Trophoblast cell (in vitro differentiated cells and primary cell): ENCODE measurements at regions not wholly inside any gene's neighbourhood (a gene's known extent, or its start where the extent isn't known, plus 50 kb on each side); places are given as distances from the start of the nearest gene placed in this dataset.
"Not testable (repeated sequence)": the region's sequence is repeated elsewhere in the genome, so short reads cannot be mapped to it uniquely, and the experiment has no call there.

Source experiments
- DNase-seq, 2 donors: peaks; one replicate each; pipeline ENCODE4 v3.0.0-alpha.2; 2016
- H2AFZ ChIP-seq: 2 replicates; pipeline ENCODE4 v1.6.1; 2013; ENCODE audit warnings: low read length, moderate library complexity, mild to moderate bottlenecking; ENCODE audit not compliant: insufficient read depth, poor library complexity
- H2AK5ac ChIP-seq: 2 replicates; pipeline ENCODE4 v1.6.1; 2013; ENCODE audit warnings: mild to moderate bottlenecking, low read length
- H2BK120ac ChIP-seq: 2 replicates; pipeline ENCODE4 v1.6.1; 2013; ENCODE audit warnings: low read length, mild to moderate bottlenecking, moderate library complexity; ENCODE audit not compliant: insufficient read depth, poor library complexity
- H2BK12ac ChIP-seq: 2 replicates; pipeline ENCODE4 v1.6.1; 2013; ENCODE audit warnings: mild to moderate bottlenecking, low read length, moderate library complexity
- H2BK5ac ChIP-seq: 2 replicates; pipeline ENCODE4 v1.6.1; 2013; ENCODE audit warnings: low read length, low read depth, moderate library complexity, mild to moderate bottlenecking; ENCODE audit not compliant: poor library complexity
- H3K14ac ChIP-seq: 2 replicates; pipeline ENCODE4 v1.6.1; 2013; ENCODE audit warnings: mild to moderate bottlenecking, low read length
- H3K18ac ChIP-seq: 2 replicates; pipeline ENCODE4 v1.6.1; 2013; ENCODE audit warnings: mild to moderate bottlenecking, low read length
- H3K23ac ChIP-seq: 2 replicates; pipeline ENCODE4 v1.6.1; 2013; ENCODE audit warnings: low read length
- H3K27ac ChIP-seq: 2 replicates; pipeline ENCODE4 v1.5.1; 2013; ENCODE audit warnings: low read depth, mild to moderate bottlenecking, inconsistent platforms, low read length, moderate library complexity
- H3K27me3 ChIP-seq: 2 replicates; pipeline ENCODE4 v1.6.1; 2013; ENCODE audit warnings: inconsistent platforms, mild to moderate bottlenecking, low read length, moderate library complexity; ENCODE audit not compliant: insufficient read depth
- H3K36me3 ChIP-seq, 2 experiments: 1 replicate in 1 of 2; 2 replicates in 1 of 2; pipeline ENCODE4 v1.6.1; 2013; ENCODE audit warnings: low read length in 2 of 2, mild to moderate bottlenecking in 2 of 2, moderate library complexity in 1 of 2; ENCODE audit not compliant: insufficient read depth in 2 of 2, control insufficient read depth in 1 of 2
- H3K4ac ChIP-seq: 2 replicates; pipeline ENCODE4 v1.6.1; 2013; ENCODE audit warnings: low read depth, mild to moderate bottlenecking, low read length, moderate library complexity
- H3K4me1 ChIP-seq, 2 experiments: 1 replicate in 1 of 2; 2 replicates in 1 of 2; pipeline ENCODE4 v1.6.1; 2013; ENCODE audit warnings: low read length in 2 of 2, mild to moderate bottlenecking in 2 of 2, moderate library complexity in 1 of 2; ENCODE audit not compliant: insufficient read depth in 2 of 2, control insufficient read depth in 1 of 2
- H3K4me2 ChIP-seq: 2 replicates; pipeline ENCODE4 v1.6.1; 2013; ENCODE audit warnings: inconsistent platforms, mild to moderate bottlenecking, low read length, moderate library complexity
- H3K4me3 ChIP-seq: 2 replicates; pipeline ENCODE4 v1.5.1; 2013; ENCODE audit warnings: mild to moderate bottlenecking, low read depth, low read length, inconsistent platforms
- H3K79me1 ChIP-seq: one replicate; pipeline ENCODE4 v1.6.1; 2013; ENCODE audit warnings: low read length
- H3K79me2 ChIP-seq: 2 replicates; pipeline ENCODE4 v1.6.1; 2013; ENCODE audit warnings: low read length, mild to moderate bottlenecking; ENCODE audit not compliant: control insufficient read depth, insufficient read depth, poor library complexity
- H3K9ac ChIP-seq: 2 replicates; pipeline ENCODE4 v1.6.1; 2013; ENCODE audit warnings: mild to moderate bottlenecking, low read length
- H3K9me3 ChIP-seq: 2 replicates; pipeline ENCODE4 v1.6.1; 2013; ENCODE audit warnings: low read depth, mild to moderate bottlenecking, control low read depth, inconsistent platforms, low read length; ENCODE audit not compliant: insufficient read depth
- H4K12ac ChIP-seq: 2 replicates; pipeline ENCODE4 v1.6.1; 2013; ENCODE audit warnings: low read depth, mild to moderate bottlenecking, low read length, moderate library complexity
- H4K8ac ChIP-seq: 2 replicates; pipeline ENCODE4 v1.6.1; 2013; ENCODE audit warnings: low read depth, mild to moderate bottlenecking, low read length, moderate library complexity
- H4K91ac ChIP-seq: one replicate; pipeline ENCODE4 v1.6.1; 2013; ENCODE audit warnings: low read depth, mild to moderate bottlenecking, low read length, moderate library complexity
- WGBS: extraction: QIAGEN DNeasy Blood & Tissue Kit; methylation state at CpG from one replicate; pipeline ENCODE4 v1.1.7; 2013; ENCODE audit warnings: missing lambda C conversion rate; ENCODE audit not compliant: insufficient read length, insufficient coverage; ENCODE audit errors: extremely low coverage; 5-methylcytosine and 5-hydroxymethylcytosine counted together

GRCh38 chr13:44730851-44731250 is 154.7 kb upstream of the TSC22D1 start:
- Histone ChIP-seq H3K14ac (no peak overlapping the region), H4K12ac (no peak overlapping the region), H3K27me3 (no peaks in the 10 kb centered on the region), H4K8ac (no peak overlapping the region), H2AK5ac (no peak overlapping the region), H3K4me2 (no peak overlapping the region), H2BK5ac (no peak overlapping the region), H3K27ac (no peak overlapping the region), H3K79me1 (peaks cover 3% of the 10 kb centered on the region), H3K9me3 (no peaks in the 10 kb centered on the region), H3K4me1 (peaks cover 4 to 11% of the 10 kb centered on the region in 2 experiments), H3K4ac (no peak overlapping the region), H3K23ac (no peak overlapping the region), H2BK12ac (no peak overlapping the region), H3K18ac (no peak overlapping the region), H2BK120ac (no peak overlapping the region), H4K91ac (no peak overlapping the region), H3K9ac (no peak overlapping the region), H3K4me3 (no peak overlapping the region), H3K36me3 (no peaks in the 10 kb centered on the region), H2AFZ (no peak overlapping the region), H3K79me2 (no peaks in the 10 kb centered on the region)
- WGBS: no CpG with 5 or more reads among the region's 1 CpG
- no peak for DNase-seq

- no peak overlapping the region for H3K9ac ChIP-seq
- H4K8ac ChIP-seq: no peak overlapping the region
- no peak overlapping the region for H3K18ac ChIP-seq
- H3K4me3 ChIP-seq: no peak overlapping the region
- no peak overlapping the region for H3K14ac ChIP-seq
- H3K27ac ChIP-seq: no peak overlapping the region
- H2AFZ ChIP-seq: no peak overlapping the region
- no peaks in the 10 kb centered on the region for H3K36me3 ChIP-seq
- H3K9me3 ChIP-seq: no peaks in the 10 kb centered on the region
- H3K4me2 ChIP-seq: no peak overlapping the region
- H3K23ac ChIP-seq: no peak overlapping the region
- no peak overlapping the region for H3K4ac ChIP-seq
- H2BK12ac ChIP-seq: no peak overlapping the region
- no peak overlapping the region for H4K91ac ChIP-seq
- no peak overlapping the region for H2AK5ac ChIP-seq
- no peak overlapping the region for H2BK5ac ChIP-seq
- H3K79me1 ChIP-seq: peaks cover 3% of the 10 kb centered on the region
- H4K12ac ChIP-seq: no peak overlapping the region
- peaks cover 4 to 11% of the 10 kb centered on the region in 2 experiments for H3K4me1 ChIP-seq
- H3K79me2 ChIP-seq: no peaks in the 10 kb centered on the region
- H2BK120ac ChIP-seq: no peak overlapping the region
- DNase-seq: no peak
- H3K27me3 ChIP-seq: no peaks in the 10 kb centered on the region
- WGBS: no CpG with 5 or more reads among the region's 15 CpGs
These were observed 154.0 kb upstream of the TSC22D1 start for GRCh38 chr13:44730099-44730498.

GRCh38 chr13:44727591-44727990 is 151.5 kb upstream of the TSC22D1 start:
- not testable (repeated sequence) for H3K14ac ChIP-seq, DNase-seq, H3K27ac ChIP-seq, H3K9ac ChIP-seq, H3K23ac ChIP-seq, H2BK12ac ChIP-seq, H3K79me1 ChIP-seq, H3K79me2 ChIP-seq, H3K4me3 ChIP-seq, H3K27me3 ChIP-seq, H2BK120ac ChIP-seq, H3K4me2 ChIP-seq, H3K4me1 ChIP-seq, H4K8ac ChIP-seq, H4K12ac ChIP-seq, H2AFZ ChIP-seq, H2BK5ac ChIP-seq, H3K36me3 ChIP-seq, H4K91ac ChIP-seq, H3K9me3 ChIP-seq, H3K4ac ChIP-seq, H2AK5ac ChIP-seq, H3K18ac ChIP-seq
- WGBS: no CpG with 5 or more reads among the region's 7 CpGs

- Histone ChIP-seq H3K79me1 (no peaks in the 10 kb centered on the region), H3K4me3 (no peak overlapping the region), H4K12ac (no peak overlapping the region), H3K9ac (no peak overlapping the region), H3K4ac (no peak overlapping the region), H3K23ac (no peak overlapping the region), H3K4me2 (no peak overlapping the region), H2BK120ac (no peak overlapping the region), H2AK5ac (no peak overlapping the region), H3K14ac (no peak overlapping the region), H2BK12ac (no peak overlapping the region), H4K91ac (no peak overlapping the region), H2BK5ac (no peak overlapping the region), H4K8ac (no peak overlapping the region), H3K9me3 (no peaks in the 10 kb centered on the region), H3K27ac (no peak overlapping the region), H3K27me3 (no peaks in the 10 kb centered on the region), H3K18ac (no peak overlapping the region), H2AFZ (no peak overlapping the region), H3K79me2 (no peaks in the 10 kb centered on the region), H3K4me1 (peaks cover 0 to 3% of the 10 kb centered on the region in 2 experiments), H3K36me3 (no peaks in the 10 kb centered on the region)
- WGBS: no CpG with 5 or more reads among the region's 6 CpGs
- DNase-seq: no peak
These were observed 150.6 kb upstream of the TSC22D1 start for GRCh38 chr13:44726778-44727177.
